ENCODE measurements at regions not wholly inside any gene's neighbourhood (a gene's known extent, or its start where the extent isn't known, plus 50 kb on each side); places are given as distances from the start of the nearest gene placed in this dataset.

- H3K9me3 Mint-ChIP-seq (ENCODE audit: low read depth), result peaks cover 9% of the 10 kb centered on the region
- DNase-seq (ENCODE audit: low spot score), result no peak
- no peak for TF ChIP-seq CTCF (IDR thresholded peaks at IDR 0.05)
- H3K4me3 Mint-ChIP-seq (ENCODE audit: unreplicated experiment), result no peak overlapping the region
- H3K4me1 Mint-ChIP-seq (ENCODE audit: low read depth), result no peaks in the 10 kb centered on the region
- H3K36me3 Mint-ChIP-seq (ENCODE audit: low read depth), result no peaks in the 10 kb centered on the region
- H3K27ac Mint-ChIP-seq (ENCODE audit: unreplicated experiment), result no peak overlapping the region
- H3K27me3 Mint-ChIP-seq (ENCODE audit: low read depth), result no peaks in the 10 kb centered on the region
Observed at GRCh38 chr12:97637770-97638169, 175.2 kb downstream of the RMST start.

- no peak overlapping the region for H3K4me3 Mint-ChIP-seq (ENCODE audit: unreplicated experiment)
- TF ChIP-seq CTCF (IDR thresholded peaks at IDR 0.05), result no peak
- no peaks in the 10 kb centered on the region for H3K36me3 Mint-ChIP-seq (ENCODE audit: low read depth)
- no peaks in the 10 kb centered on the region for H3K4me1 Mint-ChIP-seq (ENCODE audit: low read depth)
- peaks cover 9% of the 10 kb centered on the region for H3K9me3 Mint-ChIP-seq (ENCODE audit: low read depth)
- no peaks in the 10 kb centered on the region for H3K27me3 Mint-ChIP-seq (ENCODE audit: low read depth)
- H3K27ac Mint-ChIP-seq (ENCODE audit: unreplicated experiment), result no peak overlapping the region
- DNase-seq (ENCODE audit: low spot score), result no peak
Observed at GRCh38 chr12:97638739-97639138, 176.1 kb downstream of the RMST start.

- Mint-ChIP-seq H3K27ac (ENCODE audit: unreplicated experiment) (no peak overlapping the region), H3K4me1 (ENCODE audit: low read depth) (no peaks in the 10 kb centered on the region), H3K36me3 (ENCODE audit: low read depth) (no peaks in the 10 kb centered on the region), H3K9me3 (ENCODE audit: low read depth) (peaks cover 9% of the 10 kb centered on the region), H3K4me3 (ENCODE audit: unreplicated experiment) (no peak overlapping the region), H3K27me3 (ENCODE audit: low read depth) (no peaks in the 10 kb centered on the region)
- no peak for TF ChIP-seq CTCF (IDR thresholded peaks at IDR 0.05)
- no peak for DNase-seq (ENCODE audit: low spot score)
Observed at GRCh38 chr12:97639702-97640101, 177.1 kb downstream of the RMST start.

- no peak overlapping the region for H3K4me3 Mint-ChIP-seq (ENCODE audit: unreplicated experiment)
- no peaks in the 10 kb centered on the region for H3K36me3 Mint-ChIP-seq (ENCODE audit: low read depth)
- H3K9me3 Mint-ChIP-seq (ENCODE audit: low read depth), result peaks cover 9% of the 10 kb centered on the region
- no peak for TF ChIP-seq CTCF (IDR thresholded peaks at IDR 0.05)
- H3K27me3 Mint-ChIP-seq (ENCODE audit: low read depth), result no peaks in the 10 kb centered on the region
- no peak overlapping the region for H3K27ac Mint-ChIP-seq (ENCODE audit: unreplicated experiment)
- no peaks in the 10 kb centered on the region for H3K4me1 Mint-ChIP-seq (ENCODE audit: low read depth)
- DNase-seq (ENCODE audit: low spot score), result no peak
Observed at GRCh38 chr12:97640826-97641225, 178.2 kb downstream of the RMST start.

GRCh38 chr12:97642911-97643310 is 180.3 kb downstream of the RMST start:
- Mint-ChIP-seq H3K4me1 (ENCODE audit: low read depth) (no peaks in the 10 kb centered on the region), H3K4me3 (ENCODE audit: unreplicated experiment) (no peak overlapping the region), H3K36me3 (ENCODE audit: low read depth) (no peaks in the 10 kb centered on the region), H3K27ac (ENCODE audit: unreplicated experiment) (no peak overlapping the region), H3K9me3 (ENCODE audit: low read depth) (peaks cover 12% of the 10 kb centered on the region), H3K27me3 (ENCODE audit: low read depth) (no peaks in the 10 kb centered on the region)
- no peak for DNase-seq (ENCODE audit: low spot score)
- TF ChIP-seq CTCF (IDR thresholded peaks at IDR 0.05), result no peak
